Suprapubic skin (tissue), 4 donors: ENCODE measurements at regions not wholly inside any gene's neighbourhood (a gene's known extent, or its start where the extent isn't known, plus 50 kb on each side); places are given as distances from the start of the nearest gene placed in this dataset.
A peak's percentile ranks its signal among the peaks of the same experiment; 100 is the strongest.
"Not testable (repeated sequence)": the region's sequence is repeated elsewhere in the genome, so short reads cannot be mapped to it uniquely, and the experiment has no call there.

ENCODE experiments used
- DNase-seq, 2 donors: peaks; one replicate each; pipeline ENCODE4 v3.0.0-alpha.2; 2019; ENCODE audit warnings: low spot score in 2 of 2
- H3K27ac ChIP-seq: fragments of 200-600 bp; sonication (generic); one replicate; pipeline ENCODE4 v1.5.1; 2019
- H3K27me3 ChIP-seq: fragments of 200-600 bp; sonication (generic); one replicate; pipeline ENCODE4 v1.5.1; 2019
- H3K36me3 ChIP-seq: fragments of 200-600 bp; sonication (generic); one replicate; pipeline ENCODE4 v1.5.1; 2019
- H3K4me1 ChIP-seq: fragments of 200-600 bp; sonication (generic); one replicate; pipeline ENCODE4 v1.5.1; 2019
- H3K4me3 ChIP-seq: fragments of 200-600 bp; sonication (generic); one replicate; pipeline ENCODE4 v1.5.1; 2019; ENCODE audit warnings: mild to moderate bottlenecking
- H3K9me3 ChIP-seq: fragments of 200-600 bp; sonication (generic); one replicate; pipeline ENCODE4 v1.5.1; 2019
- WGBS: methylation state at CpG from one replicate; pipeline ENCODE4 v1.1.5; 2018; 5-methylcytosine and 5-hydroxymethylcytosine counted together

DNA sequence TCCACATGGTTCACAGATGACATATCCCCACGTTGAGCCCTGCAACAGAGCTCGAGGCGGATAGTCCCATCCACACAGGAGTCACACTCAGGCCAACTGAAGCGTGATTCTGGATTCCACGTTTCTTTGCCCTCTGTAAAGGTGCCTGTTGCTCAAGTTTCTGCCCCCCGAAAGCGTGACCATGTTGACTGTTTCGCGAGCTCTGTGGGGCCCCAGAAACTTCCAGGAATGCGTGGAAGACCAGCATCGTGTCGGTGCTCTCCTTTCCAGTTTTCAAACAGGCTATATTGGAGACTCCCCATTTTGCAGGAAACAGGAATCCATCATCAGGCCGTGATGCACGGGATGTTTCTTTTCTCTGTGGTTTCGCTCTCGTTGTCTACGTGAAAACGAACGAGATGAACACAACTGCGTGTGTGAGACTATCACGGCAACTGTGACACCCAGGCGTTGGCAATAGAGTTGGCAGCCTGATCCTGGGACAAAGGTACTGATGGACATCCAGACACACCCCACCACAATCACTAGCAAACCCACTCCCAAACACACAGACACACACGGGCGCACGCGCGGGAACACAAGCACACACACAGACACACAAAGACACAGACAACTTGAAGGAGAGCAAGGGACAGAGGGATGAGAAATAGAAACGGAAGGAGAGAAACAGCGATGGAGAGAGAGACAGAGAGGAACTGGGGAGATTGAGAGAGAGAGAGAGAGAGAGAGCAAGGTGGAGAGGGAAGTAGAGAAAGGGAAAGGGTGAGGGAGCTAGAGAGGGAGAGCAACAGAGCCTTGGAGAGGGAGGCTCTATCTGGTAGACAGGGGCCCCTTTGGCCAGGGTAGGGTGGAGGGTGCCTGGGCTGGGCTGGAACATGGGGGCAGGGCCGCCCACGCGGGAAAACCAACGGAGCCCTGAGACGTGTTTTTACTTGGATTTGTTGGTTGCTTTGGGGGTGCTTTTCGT lies 1609.3 kb downstream of the SPATA31A7 start:
- Histone ChIP-seq H3K27me3 (peaks cover 50% of the 10 kb centered on the region), H3K4me1 (peaks cover 42% of the 10 kb centered on the region), H3K4me3 (peak overlapping the region; percentile 69)
- DNase-seq = peak; percentile 69 to 86
- H3K27ac ChIP-seq, H3K36me3 ChIP-seq, H3K9me3 ChIP-seq: not testable (repeated sequence)
- WGBS = 37% methylated on average over 35 of the region's 35 CpGs

DNA sequence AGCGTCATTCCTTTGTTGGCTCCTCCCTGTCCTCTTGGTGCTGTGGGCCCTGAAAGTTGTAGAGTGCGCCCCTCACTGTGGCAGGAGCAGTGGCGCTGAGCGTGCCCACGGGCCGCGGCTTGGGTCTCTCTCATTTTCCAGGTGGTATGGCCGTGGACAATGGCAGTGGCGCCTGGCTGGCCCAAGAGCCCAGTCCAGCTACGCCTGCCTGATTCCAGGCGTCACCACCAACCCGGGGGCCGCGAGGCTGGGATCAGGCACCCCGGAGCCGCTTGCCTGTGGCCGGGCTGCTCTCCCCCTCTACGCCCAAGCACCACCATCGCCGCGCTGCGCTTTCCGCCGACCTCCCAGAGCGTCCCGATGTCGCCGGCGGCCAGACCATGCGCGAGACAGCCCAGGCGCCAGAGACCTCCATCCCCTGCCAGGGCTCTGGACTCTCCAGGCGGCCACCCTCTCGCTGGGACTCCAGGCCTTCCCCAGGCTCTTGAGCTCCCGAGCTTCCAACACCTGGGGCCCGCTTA lies 1610.1 kb downstream of the SPATA31A7 start:
- 27% methylated on average over 28 of the region's 36 CpGs for WGBS

DNA sequence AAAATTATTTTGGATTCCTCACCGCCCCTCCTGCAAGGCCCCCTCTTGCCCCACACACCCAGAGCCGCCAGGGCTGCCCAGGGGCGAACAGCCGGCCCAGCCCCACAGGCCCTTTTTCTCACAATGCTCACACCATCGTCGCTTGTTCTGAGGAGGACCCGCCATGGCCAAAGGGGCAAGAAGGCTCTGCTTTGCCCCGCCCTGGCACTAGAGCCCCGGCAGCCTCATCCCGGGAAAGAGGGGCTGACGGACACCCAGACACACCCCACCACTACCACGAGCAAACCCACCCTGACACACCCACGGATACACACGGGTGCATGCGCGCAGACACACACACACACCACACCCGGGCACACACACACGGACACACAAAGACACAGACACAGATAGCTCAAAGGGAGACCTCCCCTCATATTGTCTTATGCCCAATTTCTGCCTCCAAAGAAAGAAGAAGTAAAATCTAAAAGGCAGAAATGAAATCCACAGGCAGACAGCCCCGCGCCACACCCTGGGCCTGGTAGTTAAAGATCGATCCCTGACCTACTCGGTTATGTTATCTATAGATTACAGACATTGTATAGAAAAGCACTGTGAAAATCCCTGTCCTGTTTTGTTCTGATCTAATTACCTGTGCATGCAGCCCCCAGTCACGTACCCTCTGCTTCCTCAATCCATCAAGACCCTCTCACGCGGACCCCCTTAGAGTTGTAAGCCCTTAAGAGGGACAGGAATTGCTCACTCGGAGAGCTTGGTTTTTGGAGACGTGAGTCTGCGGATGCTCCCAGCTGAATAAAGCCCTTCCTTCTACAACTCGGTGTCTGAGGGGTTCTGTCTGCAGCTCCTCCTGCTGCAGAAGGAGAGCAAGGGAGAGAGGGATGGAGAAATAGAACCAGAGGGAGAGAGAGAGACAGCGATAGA lies 1610.9 kb downstream of the SPATA31A7 start:
- H3K27me3 ChIP-seq = peaks cover 63% of the 10 kb centered on the region
- peaks cover 42% of the 10 kb centered on the region for H3K4me1 ChIP-seq
- H3K27ac ChIP-seq, H3K36me3 ChIP-seq, H3K9me3 ChIP-seq: not testable (repeated sequence)
- H3K4me3 ChIP-seq = peak overlapping the region; percentile 69
- WGBS = 49% methylated on average over 29 of the region's 30 CpGs
- DNase-seq = peak; percentile 73 to 87

More for the DNA sequence above, 1610.1 kb downstream of the SPATA31A7 start:
- H3K9me3 ChIP-seq, H3K27ac ChIP-seq, H3K36me3 ChIP-seq: not testable (repeated sequence)
- H3K4me1 ChIP-seq = peaks cover 42% of the 10 kb centered on the region
- DNase-seq = peak; percentile 78 to 92
- H3K4me3 ChIP-seq = peak overlapping the region; percentile 69
- peaks cover 57% of the 10 kb centered on the region for H3K27me3 ChIP-seq

DNA sequence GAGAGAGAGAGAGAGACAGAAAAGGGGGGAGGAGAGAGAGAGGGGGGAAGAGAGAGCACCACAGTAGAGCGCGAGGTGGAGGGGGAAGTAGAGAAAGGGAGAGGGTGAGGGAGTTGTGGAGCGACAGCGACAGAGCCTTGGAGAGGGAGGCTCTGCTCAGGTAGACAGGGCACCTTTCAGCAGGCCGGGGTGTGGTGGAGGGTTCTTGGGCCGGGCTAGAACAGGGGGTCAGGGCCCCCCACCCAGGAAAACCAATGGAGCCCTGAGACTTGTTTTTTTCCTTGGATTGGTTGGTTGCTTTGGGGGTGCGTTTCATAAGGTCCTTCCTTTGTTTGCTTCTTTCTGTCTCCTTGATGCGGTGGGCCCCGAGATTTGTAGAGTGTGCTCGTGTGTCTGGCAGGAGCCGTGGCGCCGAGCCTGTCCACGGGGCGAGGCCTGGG lies 1611.6 kb downstream of the SPATA31A7 start:
- DNase-seq = peak; percentile 69 to 82
- not testable (repeated sequence) for H3K36me3 ChIP-seq, H3K9me3 ChIP-seq, H3K27ac ChIP-seq
- Histone ChIP-seq H3K27me3 (peaks cover 63% of the 10 kb centered on the region), H3K4me3 (peak overlapping the region; percentile 69), H3K4me1 (peaks cover 42% of the 10 kb centered on the region)
- 44% methylated on average over 15 of the region's 15 CpGs for WGBS

DNA sequence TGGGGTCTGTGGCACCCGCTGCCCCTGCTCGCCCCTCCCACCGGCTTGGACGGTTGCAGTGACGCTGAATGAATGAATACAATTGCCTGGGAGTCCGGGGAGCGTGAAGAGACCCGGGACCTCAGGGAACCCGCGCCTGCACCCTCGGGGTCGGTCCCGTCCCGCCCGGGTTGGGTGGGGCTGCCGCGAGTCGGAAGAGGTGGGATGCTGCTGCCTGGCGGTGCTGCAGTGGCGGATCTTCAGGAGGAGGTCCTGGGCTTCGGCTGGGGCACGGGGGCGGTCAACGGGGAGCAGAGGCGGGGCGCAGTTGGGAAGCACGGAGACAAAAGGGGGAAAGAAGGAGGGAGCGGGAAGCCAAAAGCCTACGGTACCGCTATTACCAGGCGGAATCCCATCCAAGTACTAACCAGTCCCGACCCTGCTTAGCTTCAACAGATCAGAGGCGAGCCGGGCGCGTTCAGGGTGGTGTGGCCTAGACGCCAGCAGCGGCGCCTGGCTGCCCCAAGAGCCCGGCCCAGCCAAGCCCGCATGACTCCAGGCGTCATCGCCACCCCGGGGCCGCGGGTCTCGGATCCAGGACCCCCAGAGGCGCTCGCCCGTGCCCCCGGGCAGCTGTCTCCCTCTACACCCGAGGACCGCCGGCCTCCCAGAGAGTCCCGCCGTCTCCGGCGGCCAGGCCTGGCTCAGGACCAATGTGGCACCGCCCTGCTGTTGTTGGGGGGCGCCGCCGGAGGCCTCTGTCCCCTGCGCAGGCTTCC lies 1612.3 kb downstream of the SPATA31A7 start:
- DNase-seq = peak; percentile 92 to 94
- not testable (repeated sequence) for H3K36me3 ChIP-seq, H3K9me3 ChIP-seq
- 3% methylated on average over 54 of the region's 63 CpGs for WGBS
- Histone ChIP-seq H3K27me3 (peaks cover 63% of the 10 kb centered on the region), H3K4me1 (peaks cover 42% of the 10 kb centered on the region), H3K27ac (peak overlapping the region; percentile 81), H3K4me3 (peak overlapping the region; percentile 69)

DNA sequence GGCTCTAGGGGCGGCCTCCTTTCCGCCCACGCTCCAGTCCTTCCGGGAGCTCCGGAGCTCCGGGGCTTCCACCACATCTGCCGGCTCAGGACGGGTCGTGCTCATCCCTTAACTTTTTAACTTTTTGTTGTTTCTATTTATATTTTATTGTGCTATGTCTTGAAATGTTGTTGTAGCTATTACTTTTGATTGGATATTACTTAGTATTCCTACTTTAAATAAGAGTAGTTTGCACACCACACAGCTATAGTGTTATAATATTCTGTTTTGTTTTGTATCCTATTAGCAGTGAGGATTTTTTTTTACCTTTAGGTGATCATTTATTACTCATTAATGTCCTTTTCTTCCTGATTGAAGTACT lies 1612.9 kb downstream of the SPATA31A7 start:
- H3K9me3 ChIP-seq, H3K36me3 ChIP-seq, DNase-seq: not testable (repeated sequence)
- Histone ChIP-seq H3K4me3 (peak overlapping the region; percentile 69), H3K27me3 (peaks cover 63% of the 10 kb centered on the region), H3K27ac (peak overlapping the region; percentile 81), H3K4me1 (peaks cover 42% of the 10 kb centered on the region)
- 9% methylated on average over 9 of the region's 9 CpGs for WGBS

DNA sequence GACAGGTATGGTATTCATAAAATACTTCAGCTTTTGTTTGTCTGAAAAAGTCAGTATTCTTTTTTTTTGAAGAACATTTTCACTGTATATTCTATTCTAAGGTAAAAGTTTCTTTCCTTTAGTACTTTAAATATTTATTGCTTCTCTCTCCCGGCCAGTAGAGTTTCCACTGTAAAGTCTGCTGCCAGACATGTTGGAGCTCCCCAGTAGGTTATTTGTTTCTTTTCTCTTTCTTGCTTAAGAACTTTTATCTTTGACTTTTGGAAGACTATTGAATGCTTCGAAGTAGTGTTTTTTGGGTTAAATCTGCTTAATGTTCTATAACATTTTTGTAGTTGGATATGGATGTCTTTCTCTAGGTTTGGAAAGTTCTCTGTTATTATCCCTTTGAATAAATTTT lies 1613.3 kb downstream of the SPATA31A7 start:
- H3K4me1 ChIP-seq = peaks cover 42% of the 10 kb centered on the region
- H3K27me3 ChIP-seq = peaks cover 63% of the 10 kb centered on the region
- not testable (repeated sequence) for H3K27ac ChIP-seq, H3K9me3 ChIP-seq, DNase-seq, H3K36me3 ChIP-seq
- WGBS = 57% methylated on average over 2 of the region's 2 CpGs
- peak overlapping the region; percentile 69 for H3K4me3 ChIP-seq

DNA sequence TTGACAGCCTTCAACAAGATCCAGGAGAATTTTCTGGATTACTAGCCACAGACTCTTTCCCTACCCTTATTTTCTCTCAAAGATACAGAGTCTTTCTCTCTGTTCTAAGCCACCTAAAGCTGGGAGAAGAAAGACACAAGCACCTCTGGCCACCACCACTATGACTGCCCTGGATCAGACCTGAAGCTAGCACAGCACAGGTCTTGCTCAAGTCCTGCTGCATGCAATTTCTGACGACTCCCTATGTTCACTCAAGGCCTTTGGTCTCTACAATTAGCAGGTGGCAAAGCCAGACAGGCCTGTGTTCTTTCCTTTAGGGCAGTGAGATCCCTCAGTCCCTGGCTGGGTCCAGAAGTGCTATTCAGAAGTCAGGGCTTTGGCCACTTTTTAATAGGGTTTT lies 1614.5 kb downstream of the SPATA31A7 start:
- 57% methylated on average over 1 of the region's 1 CpG for WGBS
- not testable (repeated sequence) for H3K4me3 ChIP-seq, H3K9me3 ChIP-seq, H3K27ac ChIP-seq, H3K36me3 ChIP-seq
- DNase-seq = peak in 1 of 2 donors; percentile 76
- Histone ChIP-seq H3K27me3 (peaks cover 56% of the 10 kb centered on the region), H3K4me1 (peaks cover 34% of the 10 kb centered on the region)

DNA sequence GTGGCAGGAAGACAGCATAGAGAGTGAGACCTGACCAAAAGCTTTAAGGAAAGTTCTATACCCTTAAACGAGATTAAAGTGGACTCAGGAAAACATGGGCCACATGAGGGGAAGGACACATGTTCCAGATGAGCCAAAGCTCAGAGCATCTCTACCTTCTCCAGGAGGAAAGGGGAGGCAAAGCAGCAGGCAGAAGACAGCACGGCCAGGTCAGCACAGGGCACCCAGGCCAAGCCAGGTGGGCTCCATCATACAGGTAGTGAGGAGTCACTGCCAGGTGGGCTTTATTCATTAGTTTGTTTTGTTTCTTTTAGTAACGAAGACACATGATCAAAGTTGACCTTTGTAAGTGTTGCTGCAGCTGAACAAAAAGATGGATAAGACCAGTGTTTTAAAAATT lies 1617.6 kb downstream of the SPATA31A7 start:
- not testable (repeated sequence) for H3K4me3 ChIP-seq, H3K36me3 ChIP-seq, H3K4me1 ChIP-seq, H3K9me3 ChIP-seq, H3K27ac ChIP-seq
- H3K27me3 ChIP-seq = peaks cover 28% of the 10 kb centered on the region
- 34% methylated on average over 3 of the region's 3 CpGs for WGBS
- peak; percentile 65 to 83 for DNase-seq

DNA sequence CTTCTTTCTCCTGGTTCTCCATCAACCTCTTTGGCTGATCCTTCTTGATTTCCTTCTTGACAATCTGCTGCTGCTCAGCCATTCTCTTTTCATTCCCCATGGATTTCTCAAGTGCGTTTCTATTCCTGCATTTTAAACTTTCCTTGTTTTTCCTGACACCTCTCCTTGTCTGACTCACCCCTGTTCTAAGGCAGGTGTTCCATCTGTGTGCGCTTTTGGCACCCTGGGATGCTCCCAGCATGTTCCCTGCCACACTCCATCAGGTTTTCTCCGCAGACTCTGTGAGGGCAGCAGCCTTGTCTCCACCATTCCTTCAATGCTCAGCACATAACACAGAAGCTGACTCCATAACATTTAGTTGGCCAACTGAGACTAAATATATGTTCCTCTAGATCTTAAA lies 1618.2 kb downstream of the SPATA31A7 start:
- H3K27me3 ChIP-seq = peaks cover 22% of the 10 kb centered on the region
- H3K9me3 ChIP-seq, H3K36me3 ChIP-seq, H3K27ac ChIP-seq, DNase-seq, H3K4me1 ChIP-seq, H3K4me3 ChIP-seq: not testable (repeated sequence)
- 54% methylated on average over 3 of the region's 3 CpGs for WGBS

DNA sequence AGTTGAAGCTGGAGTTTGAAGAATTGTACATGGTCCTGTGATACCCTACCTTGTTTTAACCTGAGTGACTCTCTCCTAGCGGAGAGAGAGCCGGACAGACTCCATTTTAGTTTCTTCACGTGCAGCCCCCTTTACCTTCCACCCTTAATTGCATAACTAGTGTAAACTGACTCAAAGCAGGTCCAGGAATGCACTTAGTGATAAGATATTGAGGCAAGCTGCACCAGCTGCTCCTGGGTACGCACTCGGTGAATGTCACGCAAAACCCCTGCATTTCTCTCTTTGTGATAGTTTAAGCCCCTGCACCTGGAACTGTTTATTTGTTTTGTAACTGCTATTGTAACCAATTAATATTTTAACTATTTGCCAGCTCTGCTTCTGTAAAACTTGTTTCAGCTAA lies 1620.5 kb downstream of the SPATA31A7 start:
- not testable (repeated sequence) for DNase-seq
- 85% methylated on average over 6 of the region's 6 CpGs for WGBS

DNA sequence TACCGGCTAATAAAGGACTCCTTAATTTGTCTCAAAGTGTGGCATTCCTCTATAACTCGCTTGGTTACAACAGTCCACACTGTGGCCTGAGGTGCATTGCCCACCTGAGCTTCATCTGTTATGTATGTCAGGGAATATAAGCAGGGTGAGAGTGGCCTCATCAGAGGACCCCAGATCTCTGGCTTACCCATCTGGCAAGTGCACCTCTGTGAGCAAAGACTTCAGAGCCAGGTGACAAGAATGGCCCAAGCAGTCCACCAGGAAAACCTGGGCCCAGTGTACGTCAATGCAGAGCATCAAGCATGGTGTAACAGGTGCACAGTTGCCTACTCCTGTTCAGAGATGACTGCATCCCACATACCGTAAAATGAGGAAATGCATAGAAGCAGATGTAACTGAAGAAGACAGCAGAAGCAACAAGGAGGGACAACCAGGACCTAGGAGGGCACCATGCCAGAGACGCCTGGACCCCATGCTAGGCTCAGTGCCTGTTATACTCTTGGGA lies 1621.0 kb downstream of the SPATA31A7 start:
- H3K4me3 ChIP-seq, H3K27me3 ChIP-seq, H3K4me1 ChIP-seq, H3K27ac ChIP-seq, H3K9me3 ChIP-seq, DNase-seq, H3K36me3 ChIP-seq: not testable (repeated sequence)
- 86% methylated on average over 5 of the region's 5 CpGs for WGBS

More for the DNA sequence above, 1620.5 kb downstream of the SPATA31A7 start:
- H3K9me3 ChIP-seq, H3K4me3 ChIP-seq, H3K36me3 ChIP-seq, H3K27ac ChIP-seq, H3K27me3 ChIP-seq, H3K4me1 ChIP-seq: not testable (repeated sequence)

DNA sequence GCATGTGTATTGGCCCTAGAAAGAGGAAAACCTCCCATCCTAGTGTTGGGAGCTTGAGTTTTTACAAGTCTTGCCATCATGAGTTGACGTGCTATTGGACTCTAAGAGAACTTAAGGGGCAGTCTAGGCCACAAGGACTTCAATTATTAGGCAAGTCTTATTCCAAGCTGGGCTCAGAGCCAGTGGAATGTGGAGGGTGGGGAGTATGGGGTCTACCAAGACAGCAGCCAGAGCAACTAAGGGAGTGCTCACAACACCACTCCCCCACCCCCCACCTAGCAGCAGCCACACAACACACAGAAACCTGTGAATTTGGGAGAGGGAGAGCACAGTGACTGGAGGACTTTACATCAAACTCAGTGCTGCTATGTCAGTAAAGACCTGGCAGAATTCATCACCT lies 1625.6 kb downstream of the SPATA31A7 start:
- H3K9me3 ChIP-seq, H3K36me3 ChIP-seq, DNase-seq, H3K4me3 ChIP-seq, H3K4me1 ChIP-seq, H3K27me3 ChIP-seq, H3K27ac ChIP-seq: not testable (repeated sequence)
- WGBS = 48% methylated on average over 1 of the region's 1 CpG
